ENCODE measurements at regions not wholly inside any gene's neighbourhood (a gene's known extent, or its start where the extent isn't known, plus 50 kb on each side); places are given as distances from the start of the nearest gene placed in this dataset.

DNA sequence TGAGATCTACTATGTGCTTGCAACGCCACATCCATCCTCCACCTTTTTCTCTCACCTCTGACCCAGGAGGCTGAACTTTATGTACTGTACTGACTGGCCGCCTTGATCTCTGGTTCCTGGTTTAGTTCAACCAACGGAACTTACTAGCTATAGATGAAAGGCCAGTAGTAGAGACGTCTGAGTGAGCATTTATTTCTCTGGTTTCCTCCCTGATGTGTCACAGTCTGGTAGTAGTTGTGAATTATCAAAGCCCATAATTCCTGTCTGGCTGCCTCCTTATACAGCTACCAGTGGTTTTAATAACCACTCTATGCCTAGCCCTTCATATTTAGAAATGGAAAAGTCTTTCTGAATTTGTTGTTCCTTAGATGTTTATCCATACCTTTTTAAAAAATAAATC is 64.7 kb downstream of the POM121L12 start:
- intact Hi-C loops (cut with micrococcal nuclease; ENCODE audit: unreplicated experiment): no loop called here
- Histone ChIP-seq H2AFZ (ENCODE audit: low read length) (no peak overlapping the region), H3K27ac (ENCODE audit: extremely low read length, insufficient read depth, low read length) (no peak overlapping the region), H3K4me2 (ENCODE audit: low read depth, low read length) (no peak overlapping the region), H3K4me3 (replicated peaks in 1 of 3; ENCODE audit: insufficient read depth in 1 of 3, low read depth in 2 of 3, low read length in 3 of 3) (no peak overlapping the region), H3K36me3 (replicated peaks in 1 of 2; ENCODE audit: control insufficient read depth in 1 of 2, insufficient read depth in 2 of 2, low read length in 2 of 2) (no peaks in the 10 kb centered on the region), H3K9ac (ENCODE audit: insufficient read depth, low read depth, low read length) (no peak overlapping the region), H3K27me3 (ENCODE audit: control insufficient read depth in 1 of 2, insufficient read depth in 2 of 2, low read length in 2 of 2) (no peaks in the 10 kb centered on the region), H3K9me3 (ENCODE audit: low read length) (peaks cover 59% of the 10 kb centered on the region), H3K79me2 (ENCODE audit: insufficient read depth, low read length) (no peaks in the 10 kb centered on the region), H4K20me1 (ENCODE audit: insufficient read depth, low read length) (no peaks in the 10 kb centered on the region), H3K4me1 (ENCODE audit: insufficient read depth, low read length) (no peaks in the 10 kb centered on the region)
- TF ChIP-seq RXRA (CRISPR knock-in tag; IDR thresholded peaks at IDR 0.05): no peak
- TF ChIP-seq ZNF20 (CRISPR knock-in tag; IDR thresholded peaks at IDR 0.05): no peak
- TF ChIP-seq U2AF1 (optimal IDR thresholded peaks at IDR 0.05; ENCODE audit: low read depth, low read length): no peak
- no peak for TF ChIP-seq ASH2L (IDR thresholded peaks at IDR 0.05; ENCODE audit: insufficient read length, low read depth, low read length)
- TF ChIP-seq IKZF4 (CRISPR knock-in tag; IDR thresholded peaks at IDR 0.05; ENCODE audit: borderline replicate concordance, low read depth, not compliant biosample characterization): no peak
- TF ChIP-seq SNAI1 (CRISPR knock-in tag; IDR thresholded peaks at IDR 0.05; ENCODE audit: borderline replicate concordance): no peak
- no peak for TF ChIP-seq PRMT3 (CRISPR knock-in tag; IDR thresholded peaks at IDR 0.05; ENCODE audit: borderline replicate concordance, low read depth)
- no peak for TF ChIP-seq ZNF781 (CRISPR knock-in tag; IDR thresholded peaks at IDR 0.05; ENCODE audit: borderline replicate concordance, not compliant biosample characterization)
- TF ChIP-seq TAF15 (IDR thresholded peaks at IDR 0.05; ENCODE audit: low read depth, low read length, poor library complexity, severe bottlenecking): no peak
- TF ChIP-seq EEA1 (CRISPR knock-in tag; IDR thresholded peaks at IDR 0.05; ENCODE audit: borderline replicate concordance): no peak
- no peak for TF ChIP-seq ZNF230 (CRISPR knock-in tag; IDR thresholded peaks at IDR 0.05)
- no peak for TF ChIP-seq KDM5A (IDR thresholded peaks at IDR 0.05; ENCODE audit: borderline replicate concordance, low read length)
- TF ChIP-seq, protein P1, sequence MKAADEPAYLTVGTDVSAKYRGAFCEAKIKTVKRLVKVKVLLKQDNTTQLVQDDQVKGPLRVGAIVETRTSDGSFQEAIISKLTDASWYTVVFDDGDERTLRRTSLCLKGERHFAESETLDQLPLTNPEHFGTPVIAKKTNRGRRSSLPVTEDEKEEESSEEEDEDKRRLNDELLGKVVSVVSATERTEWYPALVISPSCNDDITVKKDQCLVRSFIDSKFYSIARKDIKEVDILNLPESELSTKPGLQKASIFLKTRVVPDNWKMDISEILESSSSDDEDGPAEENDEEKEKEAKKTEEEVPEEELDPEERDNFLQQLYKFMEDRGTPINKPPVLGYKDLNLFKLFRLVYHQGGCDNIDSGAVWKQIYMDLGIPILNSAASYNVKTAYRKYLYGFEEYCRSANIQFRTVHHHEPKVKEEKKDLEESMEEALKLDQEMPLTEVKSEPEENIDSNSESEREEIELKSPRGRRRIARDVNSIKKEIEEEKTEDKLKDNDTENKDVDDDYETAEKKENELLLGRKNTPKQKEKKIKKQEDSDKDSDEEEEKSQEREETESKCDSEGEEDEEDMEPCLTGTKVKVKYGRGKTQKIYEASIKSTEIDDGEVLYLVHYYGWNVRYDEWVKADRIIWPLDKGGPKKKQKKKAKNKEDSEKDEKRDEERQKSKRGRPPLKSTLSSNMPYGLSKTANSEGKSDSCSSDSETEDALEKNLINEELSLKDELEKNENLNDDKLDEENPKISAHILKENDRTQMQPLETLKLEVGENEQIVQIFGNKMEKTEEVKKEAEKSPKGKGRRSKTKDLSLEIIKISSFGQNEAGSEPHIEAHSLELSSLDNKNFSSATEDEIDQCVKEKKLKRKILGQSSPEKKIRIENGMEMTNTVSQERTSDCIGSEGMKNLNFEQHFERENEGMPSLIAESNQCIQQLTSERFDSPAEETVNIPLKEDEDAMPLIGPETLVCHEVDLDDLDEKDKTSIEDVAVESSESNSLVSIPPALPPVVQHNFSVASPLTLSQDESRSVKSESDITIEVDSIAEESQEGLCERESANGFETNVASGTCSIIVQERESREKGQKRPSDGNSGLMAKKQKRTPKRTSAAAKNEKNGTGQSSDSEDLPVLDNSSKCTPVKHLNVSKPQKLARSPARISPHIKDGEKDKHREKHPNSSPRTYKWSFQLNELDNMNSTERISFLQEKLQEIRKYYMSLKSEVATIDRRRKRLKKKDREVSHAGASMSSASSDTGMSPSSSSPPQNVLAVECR (CRISPR knock-in tag; IDR thresholded peaks at IDR 0.05; ENCODE audit: borderline replicate concordance): no peak
- TF ChIP-seq NCOA5 (CRISPR knock-in tag; IDR thresholded peaks at IDR 0.05): no peak
- TF ChIP-seq ZNF354B (CRISPR knock-in tag; IDR thresholded peaks at IDR 0.05): no peak
- no peak for TF ChIP-seq SRY (CRISPR knock-in tag; IDR thresholded peaks at IDR 0.05)
- ATAC-seq: no peak
- in situ Hi-C loops (cut with HindIII; ENCODE audit: extremely low pct_ligation_motif_present, low pct_unique_long_range_greater_than_20kb): no loop called here
- 8% methylated on average over 4 of the region's 4 CpGs for WGBS (ENCODE audit: low lambda C conversion rate)
- ChIA-PET CTCF (ENCODE audit: low intra/inter-chr PET ratio, low total read pairs) (no interaction called here), POLR2A (no interaction called here)
- no TSS peak for BruUV-seq (replicated peaks)
- no peak for FAIRE-seq
- no peak for DNase-seq (ENCODE audit: low spot score)

Measured in HepG2 (cell line).